ENCODE measurements at regions not wholly inside any gene's neighbourhood (a gene's known extent, or its start where the extent isn't known, plus 50 kb on each side); places are given as distances from the start of the nearest gene placed in this dataset.

- Mint-ChIP-seq H3K4me3 (no peak overlapping the region), H3K36me3 (ENCODE audit: low read depth) (no peaks in the 10 kb centered on the region), H3K27ac (no peak overlapping the region), H3K27me3 (ENCODE audit: low read depth) (no peaks in the 10 kb centered on the region), H3K9me3 (ENCODE audit: insufficient read depth) (no peaks in the 10 kb centered on the region), H3K4me1 (ENCODE audit: low read depth) (no peaks in the 10 kb centered on the region)
- CTCF ChIA-PET: interaction anchor here (0.7 kb wide), 1 partner anchor 299 kb away, joined by 3 read pairs; no protein-coding TSS in a partner anchor
- ATAC-seq (no peak), DNase-seq (no peak)
- POLR2A ChIA-PET: no interaction called here
These were observed 745.5 kb upstream of the POT1 start for GRCh38 chr7:125675169-125675568.

DNA sequence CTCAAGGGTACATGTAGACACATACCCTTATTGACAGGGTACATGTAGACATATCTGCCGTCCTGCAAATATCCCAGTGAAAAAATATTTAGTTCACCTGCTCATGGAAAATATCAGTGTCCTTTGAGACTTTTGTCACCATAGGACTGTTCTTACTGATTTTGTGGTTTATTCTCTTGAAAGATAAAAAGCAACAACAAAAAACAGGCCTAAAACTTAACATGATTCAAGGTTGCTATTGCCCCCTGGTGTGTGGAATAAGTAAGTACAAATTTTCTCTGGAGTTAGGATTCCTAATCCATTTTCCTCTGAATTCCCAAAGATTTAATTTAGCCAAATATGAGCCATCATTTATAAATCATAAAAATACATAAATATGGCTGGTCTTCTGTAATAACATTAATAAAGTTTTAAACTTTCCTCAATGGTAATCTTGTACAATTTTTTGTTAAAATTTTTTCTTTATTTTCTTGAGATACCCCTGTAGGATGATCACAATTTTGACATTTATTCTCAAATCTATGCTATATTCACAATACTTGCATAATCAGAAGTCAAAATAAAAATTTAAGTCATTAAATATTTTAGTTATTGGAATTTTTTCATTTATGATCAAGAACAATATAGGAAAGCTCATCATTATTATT is 741.4 kb upstream of the POT1 start:
- Mint-ChIP-seq H3K36me3 (ENCODE audit: low read depth) (no peaks in the 10 kb centered on the region), H3K4me3 (no peak overlapping the region), H3K4me1 (ENCODE audit: low read depth) (no peaks in the 10 kb centered on the region), H3K27ac (no peak overlapping the region), H3K9me3 (ENCODE audit: insufficient read depth) (peaks cover 4% of the 10 kb centered on the region), H3K27me3 (ENCODE audit: low read depth) (no peaks in the 10 kb centered on the region)
- no peak for DNase-seq
- ATAC-seq: no peak
- ChIA-PET CTCF (no interaction called here), POLR2A (no interaction called here)

- CTCF ChIA-PET: no interaction called here
- POLR2A ChIA-PET: no interaction called here
- ATAC-seq (no peak), DNase-seq (no peak)
- H3K9me3 Mint-ChIP-seq (ENCODE audit: insufficient read depth): peaks cover 4% of the 10 kb centered on the region
- H3K27me3 Mint-ChIP-seq (ENCODE audit: low read depth): no peaks in the 10 kb centered on the region
- no peaks in the 10 kb centered on the region for H3K4me1 Mint-ChIP-seq (ENCODE audit: low read depth)
- no peaks in the 10 kb centered on the region for H3K36me3 Mint-ChIP-seq (ENCODE audit: low read depth)
- no peak overlapping the region for H3K4me3 Mint-ChIP-seq
- H3K27ac Mint-ChIP-seq: no peak overlapping the region
These were observed 738.8 kb upstream of the POT1 start for GRCh38 chr7:125668321-125668993.

GRCh38 chr7:125664625-125665024 is 735.0 kb upstream of the POT1 start:
- no peak for ATAC-seq
- CTCF ChIA-PET: no interaction called here
- Mint-ChIP-seq H3K36me3 (ENCODE audit: low read depth) (no peaks in the 10 kb centered on the region), H3K27me3 (ENCODE audit: low read depth) (no peaks in the 10 kb centered on the region), H3K4me1 (ENCODE audit: low read depth) (no peaks in the 10 kb centered on the region), H3K9me3 (ENCODE audit: insufficient read depth) (peaks cover 4% of the 10 kb centered on the region), H3K27ac (no peak overlapping the region), H3K4me3 (no peak overlapping the region)
- POLR2A ChIA-PET: no interaction called here
- DNase-seq: no peak

DNA sequence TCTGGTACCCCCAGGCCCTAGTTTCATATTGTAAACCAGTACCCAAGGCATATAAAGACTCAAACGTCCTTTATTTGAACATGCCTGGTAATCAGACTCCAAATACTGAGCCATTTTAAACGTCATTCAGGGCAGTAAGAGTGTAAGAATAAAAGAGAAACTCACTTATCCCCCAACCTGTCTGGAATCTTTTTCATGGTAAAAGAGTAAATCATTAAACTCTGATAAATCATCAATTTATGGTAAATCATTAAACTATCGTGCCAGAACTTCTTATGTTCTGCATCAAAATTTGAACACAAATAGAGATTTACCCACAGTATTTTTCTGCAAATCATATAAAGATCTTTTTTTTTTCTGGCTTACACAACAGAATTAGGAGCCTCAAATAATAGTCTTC is 734.3 kb upstream of the POT1 start:
- Mint-ChIP-seq H3K4me3 (no peak overlapping the region), H3K36me3 (ENCODE audit: low read depth) (no peaks in the 10 kb centered on the region), H3K4me1 (ENCODE audit: low read depth) (no peaks in the 10 kb centered on the region), H3K9me3 (ENCODE audit: insufficient read depth) (peaks cover 4% of the 10 kb centered on the region), H3K27ac (no peak overlapping the region), H3K27me3 (ENCODE audit: low read depth) (no peaks in the 10 kb centered on the region)
- ATAC-seq: no peak
- CTCF ChIA-PET: no interaction called here
- no peak for DNase-seq
- POLR2A ChIA-PET: no interaction called here

DNA sequence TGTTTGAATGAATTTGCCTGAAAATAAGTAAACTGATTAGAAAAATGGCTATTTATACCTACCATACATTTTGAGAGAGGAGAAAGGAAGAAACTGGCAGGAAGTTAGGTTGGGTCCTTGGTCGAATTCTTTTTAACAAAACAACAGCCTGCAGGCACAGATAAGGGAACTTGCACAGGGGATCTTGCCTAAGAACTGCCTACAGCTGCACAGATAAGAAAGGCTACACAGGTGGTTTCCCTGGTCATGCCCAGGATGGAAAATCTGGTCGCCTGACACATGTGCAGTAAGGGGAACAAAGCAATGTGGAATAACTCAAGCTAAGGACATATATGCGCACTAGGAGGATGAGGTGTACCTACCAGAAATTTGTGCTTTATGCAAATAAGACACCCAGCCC is 732.1 kb upstream of the POT1 start:
- Mint-ChIP-seq H3K4me3 (no peak overlapping the region), H3K9me3 (ENCODE audit: insufficient read depth) (peaks cover 3% of the 10 kb centered on the region), H3K27me3 (ENCODE audit: low read depth) (no peaks in the 10 kb centered on the region), H3K4me1 (ENCODE audit: low read depth) (no peaks in the 10 kb centered on the region), H3K36me3 (ENCODE audit: low read depth) (no peaks in the 10 kb centered on the region), H3K27ac (no peak overlapping the region)
- DNase-seq: no peak
- ChIA-PET POLR2A (no interaction called here), CTCF (no interaction called here)
- no peak for ATAC-seq

- Mint-ChIP-seq H3K36me3 (ENCODE audit: low read depth) (no peaks in the 10 kb centered on the region), H3K9me3 (ENCODE audit: insufficient read depth) (peaks cover 3% of the 10 kb centered on the region), H3K27me3 (ENCODE audit: low read depth) (no peaks in the 10 kb centered on the region), H3K27ac (no peak overlapping the region), H3K4me1 (ENCODE audit: low read depth) (no peaks in the 10 kb centered on the region), H3K4me3 (no peak overlapping the region)
- ChIA-PET CTCF (no interaction called here), POLR2A (no interaction called here)
- DNase-seq (no peak), ATAC-seq (no peak)
These were observed 731.4 kb upstream of the POT1 start for GRCh38 chr7:125661006-125661405.

DNA sequence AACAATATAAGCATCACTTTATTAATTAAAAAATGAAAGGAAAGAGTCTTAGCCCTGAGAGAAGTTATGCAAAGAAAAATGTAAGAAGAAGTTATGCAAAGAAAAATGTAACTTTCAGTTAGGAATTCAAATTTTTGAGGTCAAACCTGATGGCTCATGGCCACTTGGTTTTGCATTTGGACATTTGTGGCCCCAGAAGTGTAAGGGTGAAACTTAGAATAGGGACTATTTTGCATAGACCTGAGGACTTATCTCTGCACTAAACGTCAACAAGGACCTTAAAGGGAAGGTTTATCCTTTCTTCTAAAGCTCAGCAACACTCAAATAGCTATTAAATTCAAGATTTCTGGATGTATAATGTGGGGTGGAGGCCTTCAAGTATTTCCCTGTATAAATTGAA is 724.5 kb upstream of the POT1 start:
- peaks cover 9% of the 10 kb centered on the region for H3K9me3 Mint-ChIP-seq (ENCODE audit: insufficient read depth)
- ATAC-seq (no peak), DNase-seq (no peak)
- H3K27me3 Mint-ChIP-seq (ENCODE audit: low read depth): no peaks in the 10 kb centered on the region
- no peaks in the 10 kb centered on the region for H3K4me1 Mint-ChIP-seq (ENCODE audit: low read depth)
- ChIA-PET POLR2A (no interaction called here), CTCF (no interaction called here)
- no peaks in the 10 kb centered on the region for H3K36me3 Mint-ChIP-seq (ENCODE audit: low read depth)
- H3K27ac Mint-ChIP-seq: no peak overlapping the region
- no peak overlapping the region for H3K4me3 Mint-ChIP-seq

GRCh38 chr7:125651823-125652528 is 722.4 kb upstream of the POT1 start:
- Mint-ChIP-seq H3K4me3 (no peak overlapping the region), H3K4me1 (ENCODE audit: low read depth) (no peaks in the 10 kb centered on the region), H3K9me3 (ENCODE audit: insufficient read depth) (peaks cover 10% of the 10 kb centered on the region), H3K27ac (no peak overlapping the region), H3K27me3 (ENCODE audit: low read depth) (no peaks in the 10 kb centered on the region), H3K36me3 (ENCODE audit: low read depth) (no peaks in the 10 kb centered on the region)
- no peak for ATAC-seq
- POLR2A ChIA-PET: no interaction called here
- CTCF ChIA-PET: no interaction called here
- no peak for DNase-seq

DNA sequence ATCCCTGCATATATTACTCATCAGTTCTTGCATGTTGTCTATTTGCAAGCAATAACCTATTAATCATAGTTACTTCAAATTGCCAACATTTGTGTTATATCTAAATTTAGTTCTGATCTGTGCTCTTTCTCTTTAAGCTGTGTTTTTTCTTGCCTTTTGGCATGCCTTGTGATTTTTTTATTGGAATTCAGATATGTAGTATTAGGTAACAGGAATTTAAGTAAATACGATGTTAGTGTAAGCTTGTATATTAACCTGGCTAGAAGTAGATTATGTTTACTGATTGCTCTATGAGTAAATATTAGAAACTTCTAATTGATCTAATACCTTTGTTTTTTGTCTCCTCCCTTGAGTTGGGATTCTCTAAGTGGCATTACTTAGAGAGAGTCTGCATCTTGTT is 718.9 kb upstream of the POT1 start:
- ATAC-seq: no peak
- Mint-ChIP-seq H3K27me3 (ENCODE audit: low read depth) (no peaks in the 10 kb centered on the region), H3K27ac (no peak overlapping the region), H3K36me3 (ENCODE audit: low read depth) (no peaks in the 10 kb centered on the region), H3K4me1 (ENCODE audit: low read depth) (no peaks in the 10 kb centered on the region), H3K4me3 (no peak overlapping the region), H3K9me3 (ENCODE audit: insufficient read depth) (peaks cover 12% of the 10 kb centered on the region)
- POLR2A ChIA-PET: no interaction called here
- CTCF ChIA-PET: no interaction called here
- DNase-seq: no peak

DNA sequence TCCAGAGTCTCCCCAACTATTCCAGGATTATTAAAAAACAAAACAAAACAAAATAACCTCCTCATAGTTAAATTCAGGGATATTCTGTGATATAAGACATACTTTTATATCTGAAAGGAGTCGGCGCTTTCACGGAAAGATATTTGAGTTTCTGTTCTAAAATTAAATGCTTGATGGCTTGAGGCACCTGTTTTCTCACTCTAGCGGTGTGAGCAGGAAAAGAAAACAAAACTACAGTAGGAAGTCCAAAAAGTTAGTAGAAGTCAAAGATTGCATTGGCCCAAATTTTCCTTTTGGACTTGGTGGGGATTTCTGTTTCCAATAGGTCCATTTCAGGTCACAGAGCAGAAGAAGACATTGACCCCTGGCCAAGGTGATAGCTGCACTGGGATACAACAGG is 716.1 kb upstream of the POT1 start:
- ChIA-PET POLR2A (no interaction called here), CTCF (no interaction called here)
- H3K27ac Mint-ChIP-seq: no peak overlapping the region
- no peaks in the 10 kb centered on the region for H3K4me1 Mint-ChIP-seq (ENCODE audit: low read depth)
- no peaks in the 10 kb centered on the region for H3K27me3 Mint-ChIP-seq (ENCODE audit: low read depth)
- DNase-seq (no peak), ATAC-seq (no peak)
- peaks cover 20% of the 10 kb centered on the region for H3K9me3 Mint-ChIP-seq (ENCODE audit: insufficient read depth)
- H3K36me3 Mint-ChIP-seq (ENCODE audit: low read depth): no peaks in the 10 kb centered on the region
- H3K4me3 Mint-ChIP-seq: no peak overlapping the region

DNA sequence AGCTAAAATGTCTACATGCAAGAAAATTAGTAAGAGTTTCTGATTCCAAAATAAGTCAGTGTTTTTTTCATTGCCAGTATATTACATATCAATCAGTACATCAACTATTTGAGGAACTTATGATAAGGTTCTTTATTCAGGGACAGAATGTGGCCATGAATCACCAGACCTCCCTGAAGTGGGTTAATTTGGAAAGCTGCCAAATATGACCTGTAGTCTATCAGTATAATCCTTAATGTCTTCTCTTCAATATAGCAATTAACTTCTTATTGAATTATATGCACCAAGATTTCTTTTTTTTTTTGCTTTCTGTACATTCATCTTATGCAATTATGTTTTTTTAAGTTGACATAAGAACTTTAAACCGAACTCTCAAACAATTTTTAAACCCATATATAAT is 714.5 kb upstream of the POT1 start:
- Mint-ChIP-seq H3K4me3 (no peak overlapping the region), H3K9me3 (ENCODE audit: insufficient read depth) (peaks cover 15% of the 10 kb centered on the region), H3K27ac (no peak overlapping the region), H3K4me1 (ENCODE audit: low read depth) (no peaks in the 10 kb centered on the region), H3K27me3 (ENCODE audit: low read depth) (no peaks in the 10 kb centered on the region), H3K36me3 (ENCODE audit: low read depth) (no peaks in the 10 kb centered on the region)
- ChIA-PET CTCF (no interaction called here), POLR2A (no interaction called here)
- DNase-seq (no peak), ATAC-seq (no peak)

All from activated CD8-positive, alpha-beta T cell treated with anti-CD3 and anti-CD28 coated beads, Interleukin-2, amount 10 ng/mL, durations not matched to agents 7 days and 5 days (primary cell).